ENCODE measurements at regions not wholly inside any gene's neighbourhood (a gene's known extent, or its start where the extent isn't known, plus 50 kb on each side); places are given as distances from the start of the nearest gene placed in this dataset.
A peak's percentile ranks its signal among the peaks of the same experiment; 100 is the strongest.

GRCh38 chr6:94049001-94049400 is 629.6 kb upstream of the EPHA7 start:
- TF ChIP-seq SUZ12 (IDR thresholded peaks at IDR 0.05) (no peak), ELF4 (IDR thresholded peaks at IDR 0.05) (no peak), TARDBP (IDR thresholded peaks at IDR 0.05) (no peak), FOXA1 (IDR thresholded peaks at IDR 0.05) (no peak), FOXM1 (IDR thresholded peaks at IDR 0.05; ENCODE audit: borderline replicate concordance) (no peak), SP1 (IDR thresholded peaks at IDR 0.05) (no peak), PKNOX1 (IDR thresholded peaks at IDR 0.05) (no peak), L3MBTL2 (conservative IDR thresholded peaks at IDR 0.05) (no peak), HDGF (IDR thresholded peaks at IDR 0.05; ENCODE audit: borderline replicate concordance) (no peak), BHLHE40 (IDR thresholded peaks at IDR 0.05; ENCODE audit: borderline replicate concordance) (no peak), NFRKB (IDR thresholded peaks at IDR 0.05) (no peak), LEF1 (IDR thresholded peaks at IDR 0.05; ENCODE audit: borderline replicate concordance) (no peak), ZNF384 (IDR thresholded peaks at IDR 0.05) (no peak)
- ChIA-PET CTCF (no interaction called here), POLR2A (no interaction called here)
- no peak for DNase-seq (ENCODE audit: extremely low spot score)

GRCh38 chr6:94045099-94045829 is 625.9 kb upstream of the EPHA7 start:
- peak; percentile 7 for DNase-seq (ENCODE audit: extremely low spot score)
- TF ChIP-seq L3MBTL2 (conservative IDR thresholded peaks at IDR 0.05) (no peak), FOXK2 (IDR thresholded peaks at IDR 0.05) (no peak), HDGF (IDR thresholded peaks at IDR 0.05; ENCODE audit: borderline replicate concordance) (no peak), CTBP1 (IDR thresholded peaks at IDR 0.05; ENCODE audit: borderline replicate concordance) (no peak), ZNF384 (IDR thresholded peaks at IDR 0.05) (no peak), SUZ12 (IDR thresholded peaks at IDR 0.05) (no peak)
- POLR2A ChIA-PET: no interaction called here
- CTCF ChIA-PET: no interaction called here

GRCh38 chr6:94041945-94042709 is 622.8 kb upstream of the EPHA7 start:
- CTCF ChIA-PET: no interaction called here
- no peak for TF ChIP-seq NFRKB (IDR thresholded peaks at IDR 0.05)
- DNase-seq (ENCODE audit: extremely low spot score): no peak
- POLR2A ChIA-PET: no interaction called here

- no peak for DNase-seq (ENCODE audit: extremely low spot score)
- ChIA-PET CTCF (no interaction called here), POLR2A (no interaction called here)
- TF ChIP-seq BHLHE40 (IDR thresholded peaks at IDR 0.05; ENCODE audit: borderline replicate concordance) (no peak), ZNF384 (IDR thresholded peaks at IDR 0.05) (no peak), TARDBP (IDR thresholded peaks at IDR 0.05) (no peak), SP1 (IDR thresholded peaks at IDR 0.05) (no peak), NFRKB (IDR thresholded peaks at IDR 0.05) (no peak), LEF1 (IDR thresholded peaks at IDR 0.05; ENCODE audit: borderline replicate concordance) (no peak), FOXK2 (IDR thresholded peaks at IDR 0.05) (no peak), L3MBTL2 (conservative IDR thresholded peaks at IDR 0.05) (no peak), SUZ12 (IDR thresholded peaks at IDR 0.05) (no peak), FOXM1 (IDR thresholded peaks at IDR 0.05; ENCODE audit: borderline replicate concordance) (no peak), ELF4 (IDR thresholded peaks at IDR 0.05) (no peak)
Observed at GRCh38 chr6:94036024-94036423, 616.7 kb upstream of the EPHA7 start.

GRCh38 chr6:94027374-94027773 is 608.0 kb upstream of the EPHA7 start:
- TF ChIP-seq ARNT (IDR thresholded peaks at IDR 0.05): no peak
- no peak for TF ChIP-seq FOXA1 (IDR thresholded peaks at IDR 0.05)
- TF ChIP-seq SP1 (IDR thresholded peaks at IDR 0.05): no peak
- no peak for TF ChIP-seq FOXK2 (IDR thresholded peaks at IDR 0.05)
- TF ChIP-seq TARDBP (IDR thresholded peaks at IDR 0.05): no peak
- no peak for TF ChIP-seq FOXM1 (IDR thresholded peaks at IDR 0.05; ENCODE audit: borderline replicate concordance)
- no peak for TF ChIP-seq ELF4 (IDR thresholded peaks at IDR 0.05)
- TF ChIP-seq BHLHE40 (IDR thresholded peaks at IDR 0.05; ENCODE audit: borderline replicate concordance): no peak
- no peak for TF ChIP-seq SUZ12 (IDR thresholded peaks at IDR 0.05)
- no peak for TF ChIP-seq CTBP1 (IDR thresholded peaks at IDR 0.05; ENCODE audit: borderline replicate concordance)
- no peak for TF ChIP-seq L3MBTL2 (conservative IDR thresholded peaks at IDR 0.05)
- no peak for TF ChIP-seq NFRKB (IDR thresholded peaks at IDR 0.05)
- TF ChIP-seq LEF1 (IDR thresholded peaks at IDR 0.05; ENCODE audit: borderline replicate concordance): no peak
- no peak for TF ChIP-seq PKNOX1 (IDR thresholded peaks at IDR 0.05)
- TF ChIP-seq HDGF (IDR thresholded peaks at IDR 0.05; ENCODE audit: borderline replicate concordance): no peak
- TF ChIP-seq ZNF384 (IDR thresholded peaks at IDR 0.05): no peak
- ChIA-PET POLR2A (no interaction called here), CTCF (no interaction called here)
- no peak for DNase-seq (ENCODE audit: extremely low spot score)

GRCh38 chr6:94026575-94026974 is 607.2 kb upstream of the EPHA7 start:
- TF ChIP-seq TARDBP (IDR thresholded peaks at IDR 0.05): no peak
- no peak for TF ChIP-seq FOXA1 (IDR thresholded peaks at IDR 0.05)
- TF ChIP-seq FOXK2 (IDR thresholded peaks at IDR 0.05): no peak
- TF ChIP-seq PKNOX1 (IDR thresholded peaks at IDR 0.05): no peak
- TF ChIP-seq ZNF384 (IDR thresholded peaks at IDR 0.05): no peak
- no peak for TF ChIP-seq CTBP1 (IDR thresholded peaks at IDR 0.05; ENCODE audit: borderline replicate concordance)
- no peak for TF ChIP-seq LEF1 (IDR thresholded peaks at IDR 0.05; ENCODE audit: borderline replicate concordance)
- no peak for TF ChIP-seq SP1 (IDR thresholded peaks at IDR 0.05)
- TF ChIP-seq L3MBTL2 (conservative IDR thresholded peaks at IDR 0.05): no peak
- no peak for TF ChIP-seq HDGF (IDR thresholded peaks at IDR 0.05; ENCODE audit: borderline replicate concordance)
- no peak for TF ChIP-seq NFRKB (IDR thresholded peaks at IDR 0.05)
- TF ChIP-seq ARNT (IDR thresholded peaks at IDR 0.05): no peak
- TF ChIP-seq BHLHE40 (IDR thresholded peaks at IDR 0.05; ENCODE audit: borderline replicate concordance): no peak
- no peak for TF ChIP-seq ELF4 (IDR thresholded peaks at IDR 0.05)
- TF ChIP-seq SUZ12 (IDR thresholded peaks at IDR 0.05): no peak
- TF ChIP-seq FOXM1 (IDR thresholded peaks at IDR 0.05; ENCODE audit: borderline replicate concordance): no peak
- ChIA-PET POLR2A (no interaction called here), CTCF (no interaction called here)
- DNase-seq (ENCODE audit: extremely low spot score): no peak
